ENCODE measurements at regions not wholly inside any gene's neighbourhood (a gene's known extent, or its start where the extent isn't known, plus 50 kb on each side); places are given as distances from the start of the nearest gene placed in this dataset.

DNA sequence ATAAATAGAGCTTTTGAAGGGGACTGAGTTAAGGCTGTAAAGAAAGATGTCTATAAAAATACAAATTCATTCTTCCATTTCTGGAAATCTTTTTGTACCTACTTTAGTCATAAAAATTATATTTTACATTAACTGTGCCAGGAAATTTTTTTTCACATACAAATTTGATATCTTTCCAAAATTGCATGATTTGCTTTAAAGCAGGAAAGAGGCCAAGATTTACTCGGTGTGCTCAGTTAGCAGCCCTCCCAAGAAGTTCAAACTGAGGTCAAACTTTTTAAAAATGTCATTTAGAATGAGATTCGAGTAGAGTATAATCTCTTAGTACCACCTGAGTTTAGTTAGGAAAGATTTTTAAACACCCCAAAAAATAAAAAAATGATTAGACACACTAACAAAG, 173.2 kb upstream of the GRIP1 start:
- DNase-seq (ENCODE audit: low read depth) = no peak

DNA sequence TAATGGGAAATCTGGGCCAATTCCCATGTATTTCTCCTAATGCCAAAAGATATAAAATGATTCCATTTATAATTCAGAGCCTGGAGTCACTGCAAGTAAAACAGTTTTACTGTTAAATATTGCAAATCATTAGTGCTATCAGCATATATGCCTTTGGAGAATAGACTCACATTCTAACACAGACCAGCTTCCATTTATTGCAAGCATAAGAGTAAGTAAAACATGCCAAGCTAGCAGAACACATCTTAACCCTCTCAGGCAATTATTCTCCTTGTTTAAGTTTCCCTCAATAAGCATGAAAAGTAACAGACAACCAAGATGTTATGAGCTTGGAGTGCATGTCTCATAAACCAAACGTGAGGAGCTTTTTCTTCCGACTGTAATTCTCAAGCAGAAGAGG, 173.9 kb upstream of the GRIP1 start:
- no peak for DNase-seq (ENCODE audit: low read depth)

DNA sequence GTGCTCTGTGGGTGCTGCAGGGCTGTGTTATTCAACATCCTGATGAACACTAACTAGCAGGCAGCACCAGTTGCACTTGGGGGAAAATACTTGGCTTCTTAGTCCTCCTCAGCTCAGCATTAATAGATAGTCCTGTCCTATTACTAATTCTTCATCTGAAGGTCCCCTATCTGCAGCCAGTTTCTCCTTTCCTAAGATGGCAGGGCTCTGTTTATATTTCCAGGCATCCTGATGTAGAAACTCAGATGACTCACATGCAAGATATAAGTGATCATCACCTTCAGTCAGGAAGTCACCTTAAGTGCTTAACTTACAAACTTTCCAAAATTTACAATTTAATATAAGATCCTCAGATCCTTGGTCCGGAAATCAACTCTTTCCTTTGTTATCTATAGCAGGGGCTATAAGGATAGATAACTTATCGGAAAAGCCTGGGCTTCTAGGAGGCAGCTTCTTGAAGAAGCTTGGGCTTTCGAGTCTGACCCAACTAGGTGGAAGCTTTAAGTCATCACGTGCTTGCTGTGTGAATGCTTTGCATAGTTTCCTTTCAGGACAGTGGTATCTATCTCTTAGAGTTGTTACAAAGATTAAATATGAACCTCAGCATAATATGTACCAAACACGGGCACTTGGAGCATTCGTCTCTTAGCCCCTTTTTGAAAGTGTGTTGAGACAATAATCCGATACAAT, 181.0 kb upstream of the GRIP1 start:
- DNase-seq (ENCODE audit: low read depth) = no peak

DNA sequence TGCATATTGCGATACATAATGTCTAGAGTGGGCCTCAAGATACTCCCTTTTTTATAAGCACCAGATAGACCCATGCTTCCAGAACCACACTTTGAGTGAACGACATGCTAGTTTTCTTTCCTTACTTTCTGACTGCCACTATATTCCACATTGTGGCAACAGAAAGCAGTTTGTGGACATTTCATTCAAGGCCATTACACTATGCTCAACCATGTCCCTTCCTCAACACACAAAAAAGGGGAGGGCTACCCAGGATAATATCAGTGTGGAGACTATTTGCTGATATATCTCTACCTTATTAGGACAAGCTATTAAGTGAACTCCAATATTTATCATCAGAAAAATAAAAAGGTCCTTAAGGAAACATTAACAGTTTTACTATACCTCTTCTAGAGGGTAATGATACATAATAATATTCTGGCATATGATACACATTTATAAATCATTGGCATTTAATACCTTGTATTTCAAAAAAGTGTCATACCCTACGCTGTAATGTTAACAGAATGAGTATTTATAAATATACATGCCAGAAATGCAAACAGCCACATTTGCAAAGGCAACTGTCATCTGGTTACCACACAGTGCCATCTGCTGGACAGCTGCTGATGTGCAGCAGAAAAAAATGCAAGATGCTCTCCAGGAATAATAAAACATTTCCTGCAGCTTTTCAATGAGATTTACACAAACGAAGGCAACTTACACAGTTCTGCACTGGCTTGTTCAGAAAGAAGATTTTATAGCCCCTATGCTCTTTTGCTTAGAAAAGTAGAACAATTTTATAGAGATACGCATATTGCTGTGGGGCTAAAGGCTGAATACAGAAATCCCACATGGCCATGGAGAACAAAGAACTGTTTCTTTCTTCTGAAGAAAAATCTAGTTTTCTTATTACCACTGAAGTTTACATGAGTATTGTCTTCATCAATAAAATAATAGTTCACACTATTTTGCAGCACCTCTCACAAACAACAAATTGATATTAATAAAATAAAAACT, 182.2 kb upstream of the GRIP1 start:
- peak; percentile 37 for DNase-seq (ENCODE audit: low read depth)

DNA sequence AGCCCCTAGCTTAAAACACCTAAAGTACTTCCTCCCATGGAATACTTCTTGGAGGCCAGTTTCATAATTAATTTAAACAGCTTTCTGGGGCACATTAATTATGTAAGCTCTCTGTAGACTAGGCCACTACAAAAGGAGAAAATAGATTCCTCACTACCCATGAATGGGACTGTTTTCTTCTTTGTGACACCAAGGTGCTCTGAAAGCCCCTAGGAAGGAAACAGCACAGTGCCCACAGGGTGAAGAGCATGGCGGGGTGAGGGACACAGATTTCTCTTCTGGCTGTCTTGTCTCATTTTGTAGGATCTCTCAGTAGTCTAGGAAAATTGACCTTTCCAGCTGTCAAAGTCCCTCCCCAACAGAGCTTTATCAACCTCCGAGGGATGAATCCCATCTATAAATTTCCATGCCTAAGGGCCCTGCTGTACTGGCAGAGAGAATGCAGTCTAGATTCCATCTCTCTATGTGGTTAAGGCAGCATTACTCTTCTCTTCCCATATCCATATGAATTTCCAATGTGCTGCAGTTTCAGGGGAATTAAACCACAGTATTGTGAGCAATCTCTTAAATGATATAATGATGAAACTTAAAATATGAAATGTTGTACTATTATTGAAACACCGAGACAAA, 183.6 kb upstream of the GRIP1 start:
- DNase-seq (ENCODE audit: low read depth) = no peak

DNA sequence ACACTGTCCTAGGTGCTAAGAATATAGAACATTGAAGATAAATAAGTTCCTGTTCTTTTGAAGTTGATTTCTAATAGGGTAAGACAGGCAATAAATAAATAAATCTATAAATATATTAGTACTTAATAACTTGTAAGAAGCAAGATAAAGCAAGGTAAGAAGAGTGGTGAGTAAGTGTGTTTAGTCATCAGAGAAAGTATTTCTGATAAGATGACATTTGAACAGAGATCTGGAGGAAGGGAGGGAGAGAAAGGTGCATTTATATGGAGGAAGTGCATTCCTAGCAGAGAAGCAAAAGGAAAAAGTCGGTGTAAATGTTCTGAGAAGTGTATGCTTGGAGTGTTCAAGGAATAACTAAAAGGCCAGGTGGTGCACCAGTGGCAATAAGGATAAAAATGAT, 184.4 kb upstream of the GRIP1 start:
- DNase-seq (ENCODE audit: low read depth) = no peak

DNA sequence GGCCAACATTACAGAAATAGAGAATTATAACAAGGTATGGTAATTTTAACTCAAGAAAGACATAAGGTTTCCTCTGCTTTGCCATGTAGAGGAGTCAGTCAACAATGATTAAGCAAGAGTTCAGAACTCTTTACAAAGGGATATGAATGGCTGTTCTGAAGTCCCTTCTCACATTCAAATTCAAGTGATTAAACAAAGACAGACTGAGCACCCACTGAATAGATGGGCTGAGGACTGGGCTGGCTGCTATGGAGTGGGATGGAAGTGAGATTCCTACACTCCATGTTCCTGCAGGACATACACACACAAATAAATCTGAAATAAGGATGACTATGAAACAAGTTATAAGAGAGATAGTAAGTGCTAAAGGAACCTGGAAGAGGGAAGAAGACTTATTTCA, 199.0 kb upstream of the GRIP1 start:
- DNase-seq (ENCODE audit: low read depth) = no peak

DNA sequence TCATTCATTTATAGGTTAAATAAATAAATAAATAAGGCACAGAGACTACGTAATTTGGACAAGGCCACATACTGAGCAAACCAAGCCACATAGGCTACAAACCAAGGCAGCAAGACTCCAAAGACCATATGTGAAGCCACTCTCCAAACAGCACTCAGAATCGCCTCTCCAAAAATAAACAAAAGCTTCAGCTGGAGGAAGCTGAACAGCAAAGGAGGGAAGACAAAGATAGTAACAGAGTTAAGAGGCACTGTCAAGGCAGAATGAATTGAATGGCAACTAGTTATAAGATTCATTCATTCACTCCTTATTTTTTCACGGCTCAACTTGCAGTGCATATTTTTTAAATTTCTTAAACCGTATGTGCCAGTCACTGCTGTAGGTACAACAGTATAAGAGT, 200.5 kb upstream of the GRIP1 start:
- DNase-seq (ENCODE audit: low read depth) = no peak

DNA sequence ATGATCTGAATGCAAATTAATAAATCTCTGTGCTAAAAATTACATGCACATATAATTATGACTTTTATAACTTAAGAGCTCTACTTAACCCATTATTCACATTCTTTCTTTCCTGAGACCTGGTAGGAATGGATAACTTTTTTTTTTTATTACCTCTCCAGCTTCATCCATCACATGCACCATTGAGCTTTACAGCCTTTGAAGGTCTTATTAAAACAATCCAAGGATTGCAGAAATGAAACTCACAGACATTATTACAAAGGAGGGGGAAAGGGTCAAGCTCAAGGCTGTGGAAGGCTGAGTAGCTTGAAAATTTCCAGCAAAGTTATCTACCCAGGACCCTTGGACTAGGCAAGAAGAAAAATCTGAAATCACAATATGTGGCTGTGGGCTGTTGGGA, 202.5 kb upstream of the GRIP1 start:
- no peak for DNase-seq (ENCODE audit: low read depth)

DNA sequence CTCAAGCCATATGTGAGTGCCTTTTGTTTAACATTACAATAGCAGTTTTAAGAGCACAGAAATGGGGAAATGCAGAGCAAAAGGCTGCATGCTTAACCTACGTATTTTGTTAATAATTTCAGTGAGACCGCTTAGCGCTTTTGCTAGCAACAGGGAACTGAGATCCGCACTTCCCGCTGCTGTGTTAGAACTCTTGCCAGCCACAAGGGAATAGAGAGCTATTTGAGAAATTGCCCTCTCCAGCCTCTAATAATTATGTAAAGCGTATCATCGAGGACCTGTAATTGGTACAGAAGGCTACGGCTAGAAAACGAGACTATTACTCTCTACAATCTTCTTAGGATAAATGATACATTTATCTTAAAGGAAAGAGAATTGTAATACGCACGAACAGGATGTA, 205.2 kb upstream of the GRIP1 start:
- DNase-seq (ENCODE audit: low read depth) = no peak

DNA sequence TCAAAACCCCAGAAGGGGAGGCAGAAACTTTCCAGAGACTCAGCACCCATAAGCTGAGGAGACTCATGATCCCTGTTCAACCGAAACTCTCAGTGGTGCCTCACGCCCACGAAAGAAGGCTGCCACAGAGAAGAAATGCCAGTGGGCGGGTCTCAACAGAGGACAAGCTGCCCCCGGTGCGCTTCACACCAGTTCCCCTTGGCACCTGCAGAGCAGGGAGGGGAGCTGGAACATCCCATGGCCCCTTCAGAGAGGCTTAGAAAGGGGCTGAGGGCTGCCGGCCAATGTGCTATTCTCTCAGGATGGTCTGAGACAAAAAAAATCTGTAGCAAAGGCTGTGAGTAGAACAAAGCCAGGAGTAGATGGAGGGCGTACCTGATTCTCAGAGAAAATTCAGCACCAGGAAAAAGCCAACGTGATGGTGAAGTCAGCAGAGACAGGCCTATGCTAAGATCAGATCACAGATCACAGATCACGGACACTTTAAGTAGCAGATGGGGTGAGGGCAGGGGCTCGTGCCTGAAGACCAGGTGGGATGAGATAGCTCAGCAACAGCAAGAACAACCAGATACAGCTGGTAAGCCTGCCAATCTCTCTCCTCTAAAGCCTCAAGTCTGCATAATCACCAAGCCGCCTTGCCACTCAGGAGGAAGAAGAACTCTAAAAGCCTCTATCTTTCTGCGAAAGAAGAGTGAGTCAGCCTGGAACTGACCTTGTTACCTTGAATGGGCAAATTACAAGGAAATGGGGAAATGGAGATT, 206.4 kb upstream of the GRIP1 start:
- DNase-seq (ENCODE audit: low read depth) = no peak

DNA sequence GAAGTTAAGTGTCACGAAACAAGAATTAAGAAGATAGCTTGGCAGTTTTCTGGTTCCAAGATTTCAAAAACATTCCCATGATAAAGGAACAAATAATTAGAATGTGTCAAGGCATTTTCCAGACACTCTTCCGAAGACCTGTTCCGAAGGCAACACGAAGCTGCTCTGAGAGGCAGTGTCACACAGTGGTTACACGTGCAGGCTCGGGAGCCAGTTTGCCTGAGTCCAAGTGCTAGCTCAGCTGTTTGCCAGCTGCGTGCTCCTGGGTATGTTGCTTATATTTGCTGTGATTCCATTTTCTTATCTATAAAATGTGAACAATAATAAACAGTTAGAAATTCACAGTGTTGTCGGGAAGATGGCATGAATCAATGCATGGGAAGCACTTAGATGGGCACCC, 217.9 kb upstream of the GRIP1 start:
- no peak for DNase-seq (ENCODE audit: low read depth)

DNA sequence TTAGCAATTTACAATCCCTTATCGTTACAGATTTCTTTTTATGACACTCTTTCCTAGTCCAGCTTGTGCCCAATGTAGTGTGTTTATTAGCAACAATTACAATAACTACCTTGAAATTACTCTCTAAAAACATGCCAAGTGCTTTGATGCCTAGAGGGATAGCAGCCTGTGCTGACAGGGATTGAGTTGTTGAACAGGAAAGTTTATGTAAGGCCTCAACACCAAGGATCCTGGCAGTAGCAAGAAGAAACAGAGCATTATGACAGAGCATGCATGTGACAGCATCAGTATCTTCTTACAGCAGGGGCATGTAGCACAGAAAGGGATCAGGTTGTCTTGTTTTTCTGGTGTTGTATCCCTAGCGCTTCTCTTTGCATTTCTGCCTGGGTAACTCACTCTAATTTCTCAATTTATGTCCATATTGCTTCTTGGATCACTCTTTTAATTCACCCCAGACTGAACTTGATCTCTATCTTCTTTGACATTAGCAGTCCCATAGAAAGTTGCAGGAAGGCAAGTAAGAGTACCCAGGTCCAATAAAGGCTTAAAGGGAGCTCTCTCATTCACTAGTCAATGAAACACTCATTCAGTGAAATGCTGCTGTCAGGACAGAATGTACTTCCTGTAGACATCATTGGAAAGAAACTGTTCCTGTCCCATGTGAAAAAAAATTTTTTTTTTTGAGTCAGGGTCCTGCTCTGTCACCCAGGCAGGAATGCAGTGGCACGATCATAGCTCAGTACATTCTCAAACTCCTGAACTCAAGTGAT, 220.0 kb upstream of the GRIP1 start:
- DNase-seq (ENCODE audit: low read depth) = no peak

DNA sequence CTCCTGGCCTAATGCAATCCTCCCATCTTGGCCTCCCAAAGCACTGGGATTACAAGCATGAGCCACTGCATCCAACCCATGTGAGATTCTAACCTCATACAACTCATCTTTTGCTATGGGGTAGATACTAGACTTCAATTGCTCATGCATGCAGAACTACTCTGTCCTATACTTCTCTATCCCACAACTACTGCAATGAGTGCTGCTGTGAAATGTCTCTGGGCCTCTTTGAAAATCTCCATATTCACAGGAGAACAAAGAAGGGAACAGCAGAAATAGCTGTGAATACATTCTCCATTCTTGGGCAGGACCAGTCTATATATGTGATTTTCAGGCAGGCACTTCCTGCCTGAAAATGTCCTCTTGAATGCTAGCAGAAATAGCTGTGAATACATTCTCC, 220.7 kb upstream of the GRIP1 start:
- DNase-seq (ENCODE audit: low read depth) = no peak

DNA sequence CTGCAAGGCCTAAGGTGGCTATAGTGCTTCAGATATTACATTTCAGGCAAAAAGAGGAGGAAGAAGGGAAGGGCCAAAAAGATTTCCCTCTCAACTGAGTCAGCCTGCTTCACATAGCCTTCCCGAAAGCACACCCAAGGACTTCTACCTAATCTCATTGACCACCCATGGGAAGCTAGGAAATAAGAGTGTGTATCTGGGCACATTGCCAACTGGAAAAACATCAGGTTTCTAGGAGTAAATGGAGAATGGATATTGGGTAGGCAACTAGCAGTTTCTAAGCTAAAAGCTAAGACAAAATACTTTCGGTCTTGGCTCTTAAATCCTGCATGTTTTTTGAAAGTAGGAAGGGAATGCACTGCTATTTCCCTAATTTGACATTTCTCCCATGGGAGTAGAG, 221.7 kb upstream of the GRIP1 start:
- no peak for DNase-seq (ENCODE audit: low read depth)

DNA sequence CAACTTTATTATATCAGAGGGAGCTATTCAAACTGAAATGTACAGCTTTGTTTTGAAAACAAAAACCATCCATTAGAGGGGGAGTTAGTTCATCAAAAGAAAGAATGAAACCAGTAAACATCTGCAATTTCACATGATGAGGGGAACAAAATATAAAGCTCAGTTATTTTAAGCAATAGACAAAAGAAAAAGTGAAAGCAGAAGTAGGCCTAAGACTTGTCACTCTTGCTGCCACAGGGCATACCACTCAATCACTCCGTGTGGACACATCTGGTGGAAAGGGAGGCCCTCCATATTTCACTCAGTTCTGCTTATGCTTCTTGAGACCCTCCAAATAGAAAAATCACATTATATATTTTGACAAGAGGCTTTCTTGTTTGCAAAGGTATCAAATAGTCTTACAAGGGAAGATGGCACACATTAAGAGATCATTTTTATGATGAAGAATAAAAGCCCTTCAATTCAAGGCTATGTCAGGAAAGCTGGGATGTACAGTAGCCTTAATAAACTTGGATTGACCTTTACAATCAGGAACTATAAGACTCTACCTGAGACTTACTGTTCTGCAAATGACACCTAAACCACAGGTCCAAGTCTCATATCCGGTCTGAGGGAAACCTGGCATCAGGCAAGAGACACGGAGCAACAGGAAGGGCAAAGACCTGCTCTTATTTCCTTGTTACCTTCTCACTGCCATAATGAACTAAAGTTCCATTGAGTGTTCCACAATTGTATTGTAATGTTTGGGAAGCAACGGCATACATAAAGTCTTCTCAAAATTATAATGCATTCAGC, 222.5 kb upstream of the GRIP1 start:
- DNase-seq (ENCODE audit: low read depth) = no peak

DNA sequence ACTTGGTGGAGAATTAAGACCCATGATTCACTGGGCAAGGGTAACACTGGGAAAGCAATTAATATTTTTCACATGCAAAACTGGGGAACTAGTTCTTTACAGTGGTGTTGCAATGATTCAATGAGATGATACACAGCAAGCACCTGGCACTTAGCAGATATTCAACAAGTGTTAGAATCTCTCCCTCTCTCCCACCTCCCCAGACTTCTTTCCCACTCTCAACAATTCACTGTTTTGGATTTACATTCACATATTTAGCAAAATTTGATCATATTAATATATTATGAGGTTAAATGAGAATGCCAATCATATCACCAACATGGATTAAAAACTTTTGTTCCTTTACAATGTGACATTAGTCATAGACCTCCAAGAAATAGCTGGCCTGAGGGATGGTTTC, 223.1 kb upstream of the GRIP1 start:
- DNase-seq (ENCODE audit: low read depth) = no peak

DNA sequence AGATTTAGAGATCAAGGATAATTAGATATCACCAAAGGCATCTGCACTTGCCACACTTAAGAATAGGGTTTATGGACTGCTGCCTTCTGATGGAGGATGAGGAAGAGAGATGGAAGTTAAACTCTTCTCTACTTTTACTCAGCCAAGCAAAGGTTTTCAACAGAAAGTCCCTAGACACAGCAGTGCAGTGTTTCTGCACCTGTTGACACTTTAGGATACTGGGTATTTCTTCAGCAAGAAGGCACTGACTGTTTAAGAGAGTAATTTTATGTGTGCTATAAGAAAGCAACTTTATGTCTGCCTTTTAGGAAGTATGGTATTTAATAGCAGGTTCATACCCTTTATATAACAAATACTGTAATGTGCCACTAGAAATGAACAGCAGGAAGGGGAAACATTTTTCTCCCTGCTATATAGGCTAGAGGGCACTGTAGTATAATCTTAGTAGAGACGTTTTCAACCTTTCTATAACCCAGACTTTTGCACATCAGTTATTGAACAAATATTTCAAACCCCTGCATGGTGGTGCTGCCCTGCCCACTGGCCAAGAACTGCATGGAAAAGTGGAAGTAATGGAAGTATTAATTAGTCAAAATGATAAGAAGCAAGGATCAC, 225.0 kb upstream of the GRIP1 start:
- DNase-seq (ENCODE audit: low read depth) = no peak

DNA sequence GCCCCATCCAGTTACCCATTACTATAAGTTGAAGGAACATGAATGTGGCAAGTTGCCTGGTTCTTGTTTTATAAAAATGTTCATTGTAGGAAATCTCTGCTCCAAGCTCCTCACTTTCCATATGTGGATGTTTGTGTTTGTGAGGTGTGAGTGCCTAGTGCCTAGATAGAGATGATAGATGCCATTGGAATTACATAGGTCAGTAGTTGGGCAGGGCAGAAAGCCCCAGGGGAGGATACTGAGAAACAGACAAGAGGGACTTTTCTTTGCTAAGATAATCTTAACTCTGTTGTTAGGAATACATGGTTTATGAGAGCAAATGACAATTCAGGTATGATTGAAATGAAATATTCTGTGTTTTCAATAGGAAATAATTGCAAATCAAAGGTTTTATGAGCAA, 226.3 kb upstream of the GRIP1 start:
- DNase-seq (ENCODE audit: low read depth) = no peak

DNA sequence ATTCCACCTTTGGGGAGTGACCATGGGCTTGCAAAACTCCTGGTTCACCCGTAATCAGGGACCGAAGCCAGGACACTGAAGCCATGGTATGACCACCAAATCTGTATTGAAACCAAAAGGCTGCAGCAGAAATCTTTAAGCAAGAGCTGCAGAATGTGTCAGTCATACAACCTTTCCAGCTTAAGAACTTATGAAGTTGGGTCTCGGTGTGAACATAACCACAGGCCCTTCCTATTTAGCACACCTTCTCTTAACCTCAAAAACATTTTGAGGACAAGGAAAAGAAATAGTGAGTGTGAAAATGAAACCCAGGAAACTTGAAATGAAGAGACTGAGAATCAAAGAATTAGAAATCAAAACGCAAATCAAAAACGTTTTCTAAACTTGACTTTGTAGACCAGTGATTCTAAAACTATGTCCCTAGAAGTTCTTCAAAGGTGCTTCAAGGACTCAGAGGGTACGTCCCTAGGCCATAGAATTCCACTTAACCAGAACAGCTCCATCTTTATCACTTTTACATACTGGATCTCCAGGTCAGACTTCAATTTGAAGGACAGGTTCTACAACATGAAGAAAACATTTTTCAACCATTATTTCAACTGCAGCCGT, 231.6 kb upstream of the GRIP1 start:
- no peak for DNase-seq (ENCODE audit: low read depth)

Measured in activated T-cell treated with anti-CD3 and anti-CD28 coated beads for 48 hours (primary cell).